ENCODE measurements at regions not wholly inside any gene's neighbourhood (a gene's known extent, or its start where the extent isn't known, plus 50 kb on each side); places are given as distances from the start of the nearest gene placed in this dataset.
A peak's percentile ranks its signal among the peaks of the same experiment; 100 is the strongest.

- no peak for DNase-seq (ENCODE audit: low read depth)
These were observed 104.5 kb upstream of the TAF1B start for GRCh38 chr2:9738535-9739496.

GRCh38 chr2:9739531-9739964 lies 103.7 kb upstream of the TAF1B start:
- DNase-seq (ENCODE audit: low read depth) = peak; percentile 38

GRCh38 chr2:9740382-9741073 lies 102.7 kb upstream of the TAF1B start:
- DNase-seq (ENCODE audit: low read depth) = no peak

- DNase-seq (ENCODE audit: low read depth) = no peak
These were observed 102.2 kb upstream of the TAF1B start for GRCh38 chr2:9741110-9741509.

GRCh38 chr2:9742601-9743000 lies 100.7 kb upstream of the TAF1B start:
- DNase-seq (ENCODE audit: low read depth) = no peak

- no peak for DNase-seq (ENCODE audit: low read depth)
These were observed 98.8 kb upstream of the TAF1B start for GRCh38 chr2:9744256-9745004.

GRCh38 chr2:9745153-9745899 lies 97.9 kb upstream of the TAF1B start:
- DNase-seq (ENCODE audit: low read depth) = no peak

- DNase-seq (ENCODE audit: low read depth) = no peak
These were observed 95.9 kb upstream of the TAF1B start for GRCh38 chr2:9747396-9747795.

- DNase-seq (ENCODE audit: low read depth) = no peak
These were observed 94.7 kb upstream of the TAF1B start for GRCh38 chr2:9748577-9748976.

- no peak for DNase-seq (ENCODE audit: low read depth)
These were observed 93.6 kb upstream of the TAF1B start for GRCh38 chr2:9749546-9750223.

GRCh38 chr2:9750224-9751215 lies 92.8 kb upstream of the TAF1B start:
- no peak for DNase-seq (ENCODE audit: low read depth)

GRCh38 chr2:9751831-9752230 lies 91.4 kb upstream of the TAF1B start:
- DNase-seq (ENCODE audit: low read depth) = no peak

- DNase-seq (ENCODE audit: low read depth) = peak; percentile 77
These were observed 90.6 kb upstream of the TAF1B start for GRCh38 chr2:9752441-9753275.

GRCh38 chr2:9753276-9753600 lies 90.0 kb upstream of the TAF1B start:
- peak; percentile 43 for DNase-seq (ENCODE audit: low read depth)

- DNase-seq (ENCODE audit: low read depth) = peak; percentile 32
These were observed 89.4 kb upstream of the TAF1B start for GRCh38 chr2:9753665-9754531.

GRCh38 chr2:9754532-9754887 lies 88.8 kb upstream of the TAF1B start:
- DNase-seq (ENCODE audit: low read depth) = no peak

- DNase-seq (ENCODE audit: low read depth) = no peak
These were observed 88.3 kb upstream of the TAF1B start for GRCh38 chr2:9755008-9755407.

- no peak for DNase-seq (ENCODE audit: low read depth)
These were observed 87.6 kb upstream of the TAF1B start for GRCh38 chr2:9755638-9756037.
